ENCODE measurements at regions not wholly inside any gene's neighbourhood (a gene's known extent, or its start where the extent isn't known, plus 50 kb on each side); places are given as distances from the start of the nearest gene placed in this dataset.
"Not testable (repeated sequence)": the region's sequence is repeated elsewhere in the genome, so short reads cannot be mapped to it uniquely, and the experiment has no call there.

DNA sequence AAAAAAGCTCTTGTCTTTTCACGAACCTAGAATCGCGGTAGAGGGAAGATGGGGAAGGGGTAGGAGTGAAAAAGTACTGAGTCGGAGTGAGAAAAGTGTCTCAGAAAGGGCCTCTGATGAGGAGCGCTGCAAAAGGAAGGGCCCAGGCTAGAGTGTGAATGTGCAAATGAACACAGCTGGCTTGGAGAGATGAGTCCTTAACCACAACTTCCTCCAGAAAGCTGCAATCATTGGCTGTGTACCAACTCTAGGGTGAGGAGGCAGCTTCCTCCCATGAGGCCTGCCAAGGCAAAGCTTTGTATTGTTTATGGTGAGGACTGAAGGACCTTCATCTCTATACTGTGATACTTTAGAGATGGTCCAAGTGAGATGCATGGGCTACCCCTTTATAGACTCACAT lies 566.9 kb upstream of the ANO5 start:
- no peak for DNase-seq

DNA sequence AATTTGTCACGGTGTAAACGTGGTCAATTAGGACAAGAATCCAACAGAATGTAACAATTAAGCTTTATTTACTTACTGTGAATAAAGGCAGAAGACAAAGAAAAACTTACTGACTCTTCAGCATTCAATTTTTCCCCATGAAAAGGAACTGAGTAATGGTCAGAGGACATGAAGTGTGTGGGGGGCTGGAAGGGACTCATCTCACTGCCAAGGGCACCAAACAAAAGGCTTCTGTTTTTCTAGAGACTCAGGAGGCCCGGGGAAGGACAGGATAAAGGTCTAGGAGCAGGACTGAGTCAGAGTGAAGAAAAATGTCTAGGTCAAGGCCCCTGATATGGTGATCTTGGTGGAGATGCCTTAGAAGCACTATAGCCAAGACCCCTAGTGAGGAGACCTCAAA lies 564.2 kb upstream of the ANO5 start:
- peak; percentile 28 for DNase-seq

DNA sequence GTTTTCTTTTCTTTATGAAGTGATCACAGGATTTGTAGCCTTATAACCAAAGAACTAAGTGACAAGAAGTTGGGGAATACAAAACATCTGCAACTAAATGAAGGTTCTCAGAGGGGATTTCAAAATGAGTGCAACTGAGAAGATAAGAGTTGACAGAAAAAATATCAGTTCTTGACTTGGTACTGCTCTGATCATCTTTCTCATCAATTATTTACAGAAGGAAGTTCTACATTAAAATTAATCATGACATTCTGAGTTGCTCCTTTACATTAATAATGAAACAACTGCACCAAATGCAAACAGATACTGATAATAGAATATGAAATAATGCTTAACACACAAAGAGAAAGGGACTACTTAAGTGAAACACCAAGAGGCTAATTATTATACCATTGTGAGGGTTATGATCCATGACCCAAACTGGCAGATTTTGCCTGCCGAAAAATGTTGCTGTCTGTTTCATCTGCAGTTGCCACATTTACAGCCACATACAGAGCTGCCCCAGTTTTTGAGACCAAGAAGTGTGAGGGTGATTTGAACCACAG lies 561.9 kb upstream of the ANO5 start:
- DNase-seq = no peak

DNA sequence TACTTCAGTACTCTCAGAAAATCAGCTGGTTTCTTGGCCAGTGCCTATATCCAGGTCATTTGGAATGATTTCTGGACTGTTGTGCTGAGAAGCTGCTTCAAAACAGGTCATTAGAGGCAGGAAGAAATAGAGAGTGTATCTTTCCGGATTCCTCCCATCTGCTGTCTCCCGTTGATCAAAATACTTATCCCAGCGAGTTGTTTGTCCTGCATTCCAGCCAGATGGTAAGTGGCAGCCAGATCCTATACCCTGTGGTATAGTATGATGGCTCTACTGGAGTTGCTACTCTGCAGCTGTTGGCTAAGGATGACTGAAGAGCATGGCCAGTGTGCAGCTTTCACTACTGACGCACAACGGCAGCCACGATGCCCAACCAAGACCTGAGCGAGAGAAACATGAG lies 560.9 kb upstream of the ANO5 start:
- DNase-seq = no peak

DNA sequence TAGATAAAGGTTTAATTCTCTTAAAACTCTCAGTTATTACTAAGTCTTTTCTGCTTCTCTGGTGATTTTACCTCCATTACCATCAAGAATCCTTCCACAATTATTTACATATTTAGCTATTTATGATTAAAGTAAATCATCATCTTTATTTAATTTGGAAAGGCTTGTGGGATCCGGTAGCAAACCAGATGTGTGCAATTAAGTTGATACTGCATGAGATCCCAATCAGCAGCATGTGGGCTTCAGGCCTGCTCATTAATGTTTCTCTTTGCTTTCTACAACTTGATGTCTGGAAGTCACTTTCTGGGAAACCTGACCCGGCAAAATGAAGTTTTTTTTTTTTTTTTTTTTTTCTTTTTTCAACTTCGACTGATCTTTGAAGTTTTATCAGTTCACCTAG lies 558.4 kb upstream of the ANO5 start:
- DNase-seq = no peak

DNA sequence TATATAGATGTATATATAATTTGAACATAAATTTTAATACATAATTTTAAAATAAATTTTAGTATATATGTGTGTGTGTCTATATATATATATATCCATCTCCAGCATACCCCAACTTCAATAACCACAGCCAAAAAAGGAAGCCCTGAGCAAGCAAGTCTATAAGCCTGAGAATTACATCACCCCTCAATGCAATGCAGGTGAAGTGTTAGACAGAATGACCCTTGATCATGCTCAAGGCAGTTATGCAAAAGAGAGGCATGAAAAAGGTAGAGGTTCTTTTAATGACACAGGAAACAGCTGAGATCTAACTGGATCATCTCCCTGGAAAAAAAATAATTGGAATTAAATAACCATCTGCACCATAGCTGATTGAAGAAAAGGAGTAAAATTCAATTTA lies 557.9 kb upstream of the ANO5 start:
- peak; percentile 37 for DNase-seq

DNA sequence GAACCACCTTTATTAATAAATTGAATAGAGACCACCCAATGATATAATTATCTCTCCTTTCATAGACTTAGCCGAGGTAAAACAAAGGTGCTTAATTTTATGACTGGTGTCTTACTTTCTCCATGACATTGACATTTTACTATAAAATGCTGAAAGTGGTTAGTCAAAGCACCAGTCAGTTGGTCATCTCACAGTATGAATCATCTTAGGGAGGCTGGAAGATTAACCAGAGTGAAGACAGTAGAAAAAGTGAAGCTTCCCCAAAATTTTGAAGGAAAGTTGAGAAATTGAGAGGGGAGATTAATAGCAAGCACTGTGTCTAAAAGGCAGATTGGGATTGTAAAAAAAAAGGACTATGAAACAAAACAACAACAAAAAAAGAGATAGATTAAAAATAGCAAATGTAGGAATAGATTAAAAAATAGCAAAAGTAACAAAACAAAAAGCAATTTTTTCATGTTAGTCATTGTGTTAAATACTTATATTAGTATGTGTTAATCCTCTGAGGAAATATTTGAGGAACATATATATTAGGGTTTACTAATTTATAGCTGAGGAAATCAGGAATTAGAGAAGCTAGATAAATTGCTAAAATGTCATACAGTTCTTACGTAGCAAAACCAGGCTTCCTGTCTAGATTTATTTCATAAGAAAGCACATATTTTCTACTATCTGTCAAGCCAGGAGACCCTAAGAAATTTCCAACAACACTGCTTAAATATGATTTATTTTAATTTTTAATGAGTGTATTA lies 557.3 kb upstream of the ANO5 start:
- DNase-seq = no peak

DNA sequence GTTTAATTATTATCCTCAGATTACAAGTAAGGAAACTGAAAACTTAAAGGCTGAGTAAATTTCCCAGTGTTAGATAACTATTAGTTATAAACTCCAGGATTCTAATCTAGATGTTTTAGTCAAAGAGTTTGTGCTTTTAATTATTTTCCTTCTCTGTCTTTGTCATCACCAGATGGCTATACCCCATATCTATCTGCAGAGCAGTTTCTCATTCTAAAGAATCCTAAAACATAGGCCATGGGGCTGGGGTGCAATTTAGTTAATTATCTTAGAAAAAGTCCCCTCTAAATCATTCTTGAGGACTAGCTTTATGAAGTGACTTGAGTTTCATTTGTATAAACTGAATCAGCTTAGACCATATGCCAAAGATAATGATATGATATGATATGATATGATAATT lies 556.3 kb upstream of the ANO5 start:
- no peak for DNase-seq

DNA sequence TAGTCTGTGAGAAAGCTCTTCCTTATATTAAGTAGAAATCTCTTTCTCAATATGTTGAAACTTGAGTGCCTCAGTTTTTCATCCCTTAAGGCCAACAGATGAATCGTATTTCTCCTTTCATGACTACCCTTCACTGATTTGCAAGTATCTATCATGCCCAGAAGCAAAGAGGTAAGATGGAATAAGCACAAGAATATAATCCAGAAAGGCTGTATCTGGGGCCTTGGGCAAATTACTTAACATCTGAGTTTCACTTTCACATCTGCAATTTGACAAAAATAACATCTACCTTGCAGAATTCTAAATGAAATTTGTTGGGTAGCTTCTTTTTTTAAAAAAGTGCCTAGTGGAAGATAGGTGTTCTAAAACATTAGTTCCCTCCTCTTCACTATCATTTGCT lies 552.4 kb upstream of the ANO5 start:
- no peak for DNase-seq

DNA sequence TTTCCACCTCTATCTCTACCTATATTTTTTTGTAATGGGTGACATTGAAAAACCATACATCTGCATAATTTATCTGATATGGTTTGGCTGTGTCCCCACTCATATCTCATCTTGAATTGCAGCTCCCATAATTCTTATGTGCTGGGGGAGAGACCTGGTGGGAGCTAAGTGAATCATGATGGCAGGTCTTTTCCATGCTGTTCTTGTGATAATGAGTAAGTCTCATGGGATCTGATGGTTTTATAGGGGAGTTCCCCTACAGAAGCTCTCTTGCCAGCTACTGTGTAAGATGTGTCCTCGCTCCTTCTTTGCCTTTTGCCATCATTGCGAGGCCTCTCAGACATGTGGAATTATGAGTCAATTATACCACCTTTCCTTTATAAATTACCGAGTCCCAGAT lies 551.0 kb upstream of the ANO5 start:
- DNase-seq = no peak

DNA sequence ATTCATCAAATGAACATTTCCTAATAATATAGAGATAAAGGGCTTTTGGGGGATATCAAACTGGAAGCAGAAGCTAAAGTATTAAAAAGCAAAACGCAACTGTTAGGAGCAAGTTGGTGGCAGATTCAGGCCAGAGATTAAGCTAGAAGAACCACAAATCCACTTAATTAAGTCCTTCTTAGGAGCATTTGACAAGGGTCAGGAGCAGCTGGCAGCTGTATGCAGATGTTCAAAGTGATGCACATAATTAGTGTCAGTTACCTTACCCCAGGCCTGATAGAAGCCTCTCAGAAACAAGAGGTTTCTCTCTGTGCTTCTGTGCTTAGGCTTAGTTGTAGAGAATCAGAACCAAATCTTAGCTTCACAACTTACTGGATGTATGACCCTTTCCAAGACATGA lies 546.5 kb upstream of the ANO5 start:
- DNase-seq = peak; percentile 35

DNA sequence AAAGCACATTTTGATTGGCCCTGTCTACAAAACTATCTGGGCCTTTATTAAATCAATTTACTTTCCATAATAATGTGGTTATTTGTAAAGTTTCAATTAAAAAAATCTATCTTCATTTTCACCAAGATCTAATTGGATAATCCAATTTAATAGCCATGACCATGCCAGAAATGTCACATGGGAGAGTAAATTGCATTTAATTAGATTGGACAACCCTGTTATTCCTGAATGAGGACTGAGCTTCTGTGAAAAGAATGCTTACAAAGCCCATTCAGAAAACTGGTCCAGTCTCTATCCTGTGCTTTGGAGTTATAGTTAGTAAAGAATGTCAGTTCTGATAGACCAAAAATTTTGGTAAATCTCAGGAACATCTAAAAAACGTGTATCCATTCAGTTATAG lies 541.9 kb upstream of the ANO5 start:
- no peak for DNase-seq

DNA sequence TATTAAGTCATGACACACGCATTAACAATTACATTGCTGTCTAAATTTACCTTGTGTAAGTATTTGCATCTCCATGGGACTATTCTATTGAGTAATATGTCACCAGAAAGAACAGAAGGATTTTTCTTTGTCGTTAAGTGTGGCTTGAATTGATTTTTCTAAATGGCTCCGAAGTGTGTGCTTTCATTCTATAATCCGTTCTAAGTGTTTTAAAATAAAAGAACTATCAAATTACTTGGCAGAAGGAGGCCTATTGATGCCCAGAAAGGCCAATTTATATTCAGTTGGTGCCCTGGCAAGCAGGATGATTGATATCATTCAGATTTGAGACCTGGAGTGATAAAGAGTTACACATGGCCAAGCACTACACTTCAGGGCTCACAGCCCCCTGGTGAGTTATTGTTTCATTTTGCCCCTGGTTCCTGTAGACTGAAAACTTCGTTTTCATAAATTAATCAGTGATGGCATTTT lies 538.9 kb upstream of the ANO5 start:
- DNase-seq = peak; percentile 93

DNA sequence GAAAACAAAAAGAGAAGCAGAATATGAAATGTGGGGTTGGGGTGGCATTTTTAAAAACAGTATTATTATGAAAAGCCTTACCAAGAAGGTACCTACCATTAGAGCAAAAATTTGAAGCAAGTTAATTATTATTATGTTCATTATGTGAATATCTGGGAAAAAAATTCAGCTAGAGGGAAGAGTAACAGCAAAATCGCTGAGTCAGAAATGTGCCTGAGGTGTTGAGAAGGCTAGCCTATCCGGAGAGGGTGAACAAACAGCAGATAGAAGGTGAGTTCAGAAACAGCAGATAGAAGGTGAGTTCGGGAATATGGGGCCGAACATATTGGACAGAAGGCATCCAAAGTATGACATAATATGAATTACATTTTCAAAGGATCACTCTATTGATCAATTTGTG lies 536.8 kb upstream of the ANO5 start:
- no peak for DNase-seq

DNA sequence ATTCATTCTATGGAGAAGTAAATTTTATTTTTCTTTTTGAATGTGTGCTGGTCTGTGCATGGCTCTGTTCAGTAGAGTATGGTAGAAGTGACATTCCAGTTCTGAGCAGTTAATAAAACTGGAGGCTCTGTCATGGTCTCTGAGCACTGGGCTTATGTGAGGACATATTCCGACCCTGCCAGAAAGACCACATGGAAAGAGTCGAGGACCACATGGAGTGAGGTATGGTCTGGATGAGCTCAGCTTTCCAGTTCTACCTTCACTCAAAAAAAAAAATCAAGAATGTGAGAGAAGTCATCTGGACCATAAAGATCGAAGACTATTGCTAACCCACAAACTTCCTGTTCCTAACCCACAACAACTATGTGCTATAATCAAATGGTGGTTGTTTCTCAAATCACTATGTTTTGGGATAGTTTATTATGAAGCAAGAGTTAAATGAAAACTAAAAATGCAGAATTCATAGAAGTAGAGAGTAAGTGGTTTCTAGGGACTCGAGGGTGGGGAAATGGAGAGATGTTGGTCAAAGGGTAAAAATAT lies 534.2 kb upstream of the ANO5 start:
- no peak for DNase-seq

DNA sequence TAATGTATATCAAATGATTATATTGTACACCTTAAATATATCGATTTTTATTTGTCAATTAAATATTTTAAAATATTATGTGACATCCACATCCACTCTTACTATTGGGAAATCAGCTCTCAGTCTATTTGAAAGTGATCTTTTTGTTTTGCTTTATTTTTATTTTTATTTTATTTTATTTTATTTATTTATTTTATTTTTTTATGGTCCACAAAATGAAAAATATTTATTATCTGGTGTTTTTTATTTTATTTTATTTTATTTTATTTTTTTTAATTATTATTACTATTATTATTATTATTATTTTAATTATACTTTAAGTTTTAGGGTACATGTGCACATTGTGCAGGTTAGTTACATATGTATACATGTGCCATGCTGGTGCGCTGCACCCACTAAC lies 533.5 kb upstream of the ANO5 start:
- not testable (repeated sequence) for DNase-seq

DNA sequence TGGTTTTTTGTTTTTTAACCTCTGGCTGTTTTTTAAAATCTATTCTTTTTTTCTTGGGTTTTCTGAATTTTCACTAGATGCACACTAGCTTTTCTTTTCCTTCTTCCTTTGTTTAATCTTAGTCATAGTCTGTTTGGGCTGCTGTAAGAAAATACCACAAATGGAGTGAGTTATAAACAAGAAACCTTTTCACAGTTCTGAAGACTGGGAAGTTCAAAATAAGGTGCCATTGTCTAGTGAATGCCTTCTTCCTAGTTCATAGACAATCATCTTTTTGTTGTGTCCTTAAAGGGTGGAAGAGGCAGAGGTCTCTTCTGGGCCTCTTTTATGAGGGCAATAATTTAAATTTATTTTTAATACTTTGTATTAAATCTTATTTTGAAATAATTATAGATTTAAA lies 532.9 kb upstream of the ANO5 start:
- DNase-seq = no peak

DNA sequence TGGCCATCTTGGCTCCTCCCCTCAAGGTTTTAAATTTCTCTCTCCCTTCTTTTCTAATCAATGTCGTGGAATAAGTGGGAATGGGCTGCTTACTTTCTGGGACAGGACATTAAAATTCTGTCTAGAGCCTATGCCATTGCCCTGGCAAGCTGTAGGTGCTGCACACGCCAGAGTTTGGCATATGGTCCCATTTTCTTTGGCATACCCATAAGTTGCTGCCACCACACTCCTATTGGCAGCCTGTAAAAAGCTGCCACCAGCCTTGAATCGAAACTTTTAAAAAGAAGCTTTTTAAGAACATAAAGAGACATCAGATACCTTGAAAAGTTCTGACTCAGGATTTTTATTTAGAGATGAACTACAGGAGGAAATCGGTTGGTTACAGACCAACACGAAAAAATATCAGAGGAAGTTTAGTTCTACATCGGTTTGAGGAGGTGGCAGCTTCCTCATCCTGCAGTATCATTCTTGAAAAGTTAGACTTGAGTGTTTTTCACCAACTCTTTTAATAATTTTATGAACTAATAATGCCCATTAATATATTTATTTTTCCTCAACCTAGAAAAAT lies 517.8 kb upstream of the ANO5 start:
- DNase-seq = no peak

DNA sequence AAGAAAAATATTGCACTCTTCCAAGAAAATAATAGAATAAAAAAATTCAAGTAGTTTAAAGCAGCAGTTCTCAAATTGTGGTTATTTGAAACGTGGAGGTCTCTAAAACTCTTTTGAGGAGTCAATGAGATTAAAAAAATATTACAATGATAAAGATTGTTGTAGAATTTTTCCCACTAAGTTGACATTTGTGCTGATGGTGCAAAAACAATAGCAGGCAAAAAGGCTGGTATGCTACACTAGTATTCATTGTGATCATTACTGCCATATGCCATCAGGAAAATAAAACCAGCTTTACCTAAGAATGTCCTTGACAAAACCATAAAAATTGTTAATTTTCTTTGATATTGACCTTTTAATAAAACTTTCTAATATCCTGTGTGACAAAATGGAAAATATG lies 505.2 kb upstream of the ANO5 start:
- DNase-seq = no peak

DNA sequence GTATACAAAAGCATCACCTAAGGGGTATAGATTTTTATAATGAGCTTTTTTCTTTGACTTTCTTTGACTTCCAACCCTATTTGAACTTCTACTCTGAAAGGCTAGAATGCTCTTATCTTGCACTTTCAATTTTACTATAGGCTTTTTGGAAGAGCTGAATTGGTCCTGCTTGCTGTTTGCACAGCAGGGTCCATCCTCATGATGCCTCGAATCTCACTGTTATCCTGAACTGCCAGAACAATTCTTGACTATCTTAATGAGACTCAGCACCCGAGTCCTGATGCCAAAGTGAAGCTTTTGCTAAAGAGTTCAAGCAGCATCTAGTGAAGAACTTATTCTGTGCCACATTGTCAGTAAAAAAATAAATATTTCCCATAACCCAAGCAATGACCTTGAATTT lies 488.3 kb upstream of the ANO5 start:
- no peak for DNase-seq

DNA sequence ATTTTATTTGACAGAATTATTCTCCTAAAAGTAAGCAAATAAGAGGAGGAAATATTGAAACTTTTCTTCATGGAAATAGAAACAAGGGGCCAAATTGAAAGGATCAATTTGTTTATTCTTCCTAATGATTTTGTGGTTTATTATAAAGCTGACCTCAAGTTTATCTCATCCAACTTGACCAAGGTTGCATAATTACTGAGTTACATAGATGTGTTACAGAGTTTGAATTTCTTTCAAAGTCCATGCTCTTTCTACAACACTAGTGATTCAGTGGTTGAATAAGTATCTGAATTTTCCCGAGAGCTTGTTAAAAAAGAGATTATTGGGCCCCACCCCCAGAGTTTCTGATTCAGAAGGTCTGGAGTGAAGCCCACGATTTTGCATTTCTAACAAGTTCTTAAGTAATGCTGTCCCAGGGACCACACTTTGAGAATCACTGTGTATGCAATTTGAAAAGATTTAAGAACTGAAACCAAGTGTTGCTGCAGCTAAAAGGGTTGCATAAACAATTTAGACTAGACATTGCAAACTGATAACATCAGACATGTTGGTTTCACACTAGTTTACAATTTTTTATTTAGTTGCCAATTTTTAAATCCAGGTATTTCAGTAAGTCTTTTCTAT lies 485.7 kb upstream of the ANO5 start:
- DNase-seq = no peak

DNA sequence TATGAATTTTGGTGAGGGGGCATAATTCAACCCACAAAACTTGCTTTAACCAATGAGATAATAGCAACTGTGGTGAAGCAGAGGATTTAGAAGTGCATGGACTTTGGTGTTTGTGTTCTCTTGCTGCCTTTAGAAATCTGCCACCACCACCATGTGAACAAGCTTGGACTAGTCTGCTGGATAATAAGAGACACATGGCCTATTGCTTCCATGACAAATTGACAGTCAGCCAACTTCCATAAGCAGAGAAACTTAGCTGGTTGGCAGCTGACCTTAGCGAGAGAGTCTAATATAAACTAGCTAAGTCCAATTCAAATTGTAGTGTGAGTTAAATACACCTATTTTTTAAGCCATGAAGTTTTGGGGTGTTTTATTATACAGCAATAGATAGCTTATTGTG lies 482.1 kb upstream of the ANO5 start:
- peak; percentile 5 for DNase-seq

DNA sequence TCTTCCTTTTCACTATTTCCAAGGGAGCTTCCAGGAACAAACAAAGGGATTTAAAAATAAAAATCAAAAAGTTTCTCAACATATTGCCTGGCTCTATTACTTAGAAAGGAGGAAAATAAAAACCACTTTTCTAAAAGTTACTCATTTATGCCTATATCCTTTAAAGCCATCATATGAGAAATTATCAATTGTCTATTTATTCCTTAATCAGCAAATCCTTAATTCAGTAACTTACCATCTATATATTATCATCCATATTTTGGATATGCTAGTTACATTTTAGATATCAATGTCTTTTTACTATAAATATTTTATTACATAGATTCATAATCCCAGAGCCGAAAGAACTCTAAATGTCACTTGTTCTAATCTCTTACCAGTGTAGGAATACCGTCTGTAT lies 481.5 kb upstream of the ANO5 start:
- DNase-seq = no peak

DNA sequence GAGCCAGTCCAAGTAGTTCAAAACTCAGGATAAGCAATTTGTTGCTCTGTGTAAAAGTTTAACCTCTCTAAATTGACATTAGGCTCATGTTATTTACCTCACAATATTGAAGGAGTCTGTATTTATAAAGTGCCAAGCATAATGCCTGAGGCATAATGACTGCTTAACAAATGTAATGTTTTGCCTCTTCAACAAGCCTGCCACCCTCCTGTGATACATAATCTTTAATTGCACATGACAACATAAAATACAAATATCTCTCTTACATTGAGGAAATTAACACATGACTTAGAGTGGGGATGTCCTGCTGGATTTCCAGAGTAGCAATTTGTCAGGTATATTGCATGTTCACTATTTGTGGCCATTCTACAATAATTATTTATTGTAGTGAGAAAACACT lies 469.2 kb upstream of the ANO5 start:
- peak; percentile 46 for DNase-seq

Data from NCI-H146 (cell line).